ENCODE measurements at regions not wholly inside any gene's neighbourhood (a gene's known extent, or its start where the extent isn't known, plus 50 kb on each side); places are given as distances from the start of the nearest gene placed in this dataset.

DNA sequence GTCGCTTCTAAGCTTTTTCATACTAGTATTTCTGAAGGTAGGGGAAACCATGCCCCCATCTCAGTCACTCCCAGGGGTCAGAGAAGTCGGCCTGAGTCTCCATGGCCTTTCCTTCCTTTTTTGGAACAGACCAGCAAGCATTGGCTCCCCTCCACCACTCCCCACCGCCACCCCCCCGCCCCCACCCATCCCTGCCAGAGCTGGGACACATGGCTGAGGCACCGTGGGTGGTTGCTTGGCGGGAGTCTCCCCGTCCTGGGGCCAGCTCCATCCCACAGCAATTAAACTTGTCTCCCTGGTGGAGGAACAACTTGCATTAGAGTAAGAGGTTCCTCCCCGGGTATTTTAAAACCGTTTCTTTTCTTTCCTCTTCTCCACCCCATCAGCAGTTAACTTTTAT is 100.8 kb upstream of the TFPI start:
- BruUV-seq (replicated peaks): no TSS peak
- H4K5ac ChIP-seq (ENCODE audit: low read depth, low read length): no peak overlapping the region
- TF ChIP-seq CHD1 (IDR thresholded peaks at IDR 0.05; ENCODE audit: low read depth, low read length) (no peak), RCOR1 (IDR thresholded peaks at IDR 0.05; ENCODE audit: insufficient replicate concordance, low read length) (no peak), CEBPB (IDR thresholded peaks at IDR 0.05; ENCODE audit: low read depth, low read length) (no peak), FOS (IDR thresholded peaks at IDR 0.05; ENCODE audit: low read depth, low read length) (no peak), RAD21 (IDR thresholded peaks at IDR 0.05; ENCODE audit: low read length) (no peak), MAFK (IDR thresholded peaks at IDR 0.05; ENCODE audit: low read depth, low read length) (no peak), MAZ (IDR thresholded peaks at IDR 0.05; ENCODE audit: borderline replicate concordance, low read depth, low read length) (no peak), MXI1 (IDR thresholded peaks at IDR 0.05; ENCODE audit: borderline replicate concordance, low read depth, low read length) (no peak), RFX5 (IDR thresholded peaks at IDR 0.05; ENCODE audit: low read depth, low read length) (no peak), POLR2A (IDR thresholded peaks at IDR 0.05; ENCODE audit: low read depth, low read length) (no peak), BHLHE40 (IDR thresholded peaks at IDR 0.05; ENCODE audit: low read depth, low read length) (no peak)
- TF ChIP-seq, protein P1, sequence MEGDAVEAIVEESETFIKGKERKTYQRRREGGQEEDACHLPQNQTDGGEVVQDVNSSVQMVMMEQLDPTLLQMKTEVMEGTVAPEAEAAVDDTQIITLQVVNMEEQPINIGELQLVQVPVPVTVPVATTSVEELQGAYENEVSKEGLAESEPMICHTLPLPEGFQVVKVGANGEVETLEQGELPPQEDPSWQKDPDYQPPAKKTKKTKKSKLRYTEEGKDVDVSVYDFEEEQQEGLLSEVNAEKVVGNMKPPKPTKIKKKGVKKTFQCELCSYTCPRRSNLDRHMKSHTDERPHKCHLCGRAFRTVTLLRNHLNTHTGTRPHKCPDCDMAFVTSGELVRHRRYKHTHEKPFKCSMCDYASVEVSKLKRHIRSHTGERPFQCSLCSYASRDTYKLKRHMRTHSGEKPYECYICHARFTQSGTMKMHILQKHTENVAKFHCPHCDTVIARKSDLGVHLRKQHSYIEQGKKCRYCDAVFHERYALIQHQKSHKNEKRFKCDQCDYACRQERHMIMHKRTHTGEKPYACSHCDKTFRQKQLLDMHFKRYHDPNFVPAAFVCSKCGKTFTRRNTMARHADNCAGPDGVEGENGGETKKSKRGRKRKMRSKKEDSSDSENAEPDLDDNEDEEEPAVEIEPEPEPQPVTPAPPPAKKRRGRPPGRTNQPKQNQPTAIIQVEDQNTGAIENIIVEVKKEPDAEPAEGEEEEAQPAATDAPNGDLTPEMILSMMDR (conservative IDR thresholded peaks at IDR 0.05; ENCODE audit: low read depth, low read length): no peak
- TF ChIP-seq, protein P2, sequence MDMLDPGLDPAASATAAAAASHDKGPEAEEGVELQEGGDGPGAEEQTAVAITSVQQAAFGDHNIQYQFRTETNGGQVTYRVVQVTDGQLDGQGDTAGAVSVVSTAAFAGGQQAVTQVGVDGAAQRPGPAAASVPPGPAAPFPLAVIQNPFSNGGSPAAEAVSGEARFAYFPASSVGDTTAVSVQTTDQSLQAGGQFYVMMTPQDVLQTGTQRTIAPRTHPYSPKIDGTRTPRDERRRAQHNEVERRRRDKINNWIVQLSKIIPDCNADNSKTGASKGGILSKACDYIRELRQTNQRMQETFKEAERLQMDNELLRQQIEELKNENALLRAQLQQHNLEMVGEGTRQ (IDR thresholded peaks at IDR 0.05; ENCODE audit: low read depth, low read length): no peak
- TF ChIP-seq, protein P3, sequence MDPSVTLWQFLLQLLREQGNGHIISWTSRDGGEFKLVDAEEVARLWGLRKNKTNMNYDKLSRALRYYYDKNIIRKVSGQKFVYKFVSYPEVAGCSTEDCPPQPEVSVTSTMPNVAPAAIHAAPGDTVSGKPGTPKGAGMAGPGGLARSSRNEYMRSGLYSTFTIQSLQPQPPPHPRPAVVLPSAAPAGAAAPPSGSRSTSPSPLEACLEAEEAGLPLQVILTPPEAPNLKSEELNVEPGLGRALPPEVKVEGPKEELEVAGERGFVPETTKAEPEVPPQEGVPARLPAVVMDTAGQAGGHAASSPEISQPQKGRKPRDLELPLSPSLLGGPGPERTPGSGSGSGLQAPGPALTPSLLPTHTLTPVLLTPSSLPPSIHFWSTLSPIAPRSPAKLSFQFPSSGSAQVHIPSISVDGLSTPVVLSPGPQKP (IDR thresholded peaks at IDR 0.05; ENCODE audit: borderline replicate concordance, low read depth, low read length): no peak
- no peak overlapping the region for H3K18ac ChIP-seq (ENCODE audit: low read depth, low read length)
- no peak overlapping the region for H2AFZ ChIP-seq (replicated peaks; ENCODE audit: low read length, poor library complexity)
- no peak overlapping the region for H3K27ac ChIP-seq (ENCODE audit: insufficient read depth, low read length)
- no peak overlapping the region for H2BK15ac ChIP-seq (ENCODE audit: low read depth, low read length)
- ATAC-seq (ENCODE audit: low read depth) (no peak), DNase-seq (no peak)
- no peak overlapping the region for H2BK20ac ChIP-seq (ENCODE audit: low read depth, low read length)
- H4K20me1 ChIP-seq (ENCODE audit: insufficient read depth, low read length): no peaks in the 10 kb centered on the region
- no peaks in the 10 kb centered on the region for H3K4me1 ChIP-seq (ENCODE audit: control insufficient read depth, insufficient read depth, low read length)
- H3K14ac ChIP-seq (replicated peaks; ENCODE audit: low read depth, low read length): no peak overlapping the region
- no peaks in the 10 kb centered on the region for H3K9me3 ChIP-seq (ENCODE audit: control insufficient read depth, insufficient read depth, low read length)
- no peak overlapping the region for H3K4me3 ChIP-seq (ENCODE audit: insufficient read depth, low read depth, low read length)
- intact Hi-C loops (cut with micrococcal nuclease) (loop anchor here (5.0 kb wide), 2 partner anchors 187 to 857 kb away; no protein-coding TSS in a partner anchor), in situ Hi-C loops (cut with MboI; ENCODE audit: low sequenced_read_pairs) (no loop called here), dilution Hi-C loops (cut with HindIII; ENCODE audit: low sequenced_read_pairs, unreplicated experiment) (no loop called here)
- H3K56ac ChIP-seq (ENCODE audit: extremely low read depth, insufficient read depth, low read length): no peak overlapping the region
- H4K8ac ChIP-seq (ENCODE audit: low read depth in 2 of 2, low read length in 2 of 2): no peak overlapping the region
- no peak overlapping the region for H3K4ac ChIP-seq (ENCODE audit: low read depth, low read length)
- no peaks in the 10 kb centered on the region for H3K36me3 ChIP-seq (ENCODE audit: control insufficient read depth, insufficient read depth, low read length)
- no peak overlapping the region for H3K9ac ChIP-seq (ENCODE audit: low read depth, low read length)
- no peak overlapping the region for H2BK5ac ChIP-seq (ENCODE audit: low read depth, low read length, poor library complexity, severe bottlenecking)
- no peaks in the 10 kb centered on the region for H3K27me3 ChIP-seq (ENCODE audit: control insufficient read depth, insufficient read depth, low read length)
- no peak overlapping the region for H2AK5ac ChIP-seq (ENCODE audit: low read depth, low read length)
- WGBS, 2 experiments (ENCODE audit: extremely low coverage in 2 of 2, insufficient read length in 1 of 2): no CpG with 5 or more reads among the region's 9 CpGs
- no peak overlapping the region for H2AK9ac ChIP-seq (replicated peaks; ENCODE audit: low read depth, low read length, poor library complexity)
- H2BK120ac ChIP-seq (ENCODE audit: low read depth, low read length): no peak overlapping the region
- POLR2A ChIA-PET (ENCODE audit: unreplicated experiment): interaction anchor here (0.6 kb wide), 1 partner anchor 1632 kb away, joined by 3 read pairs; no protein-coding TSS in a partner anchor
- CTCF ChIA-PET: no interaction called here
- H3K4me2 ChIP-seq (ENCODE audit: low read depth, low read length): no peak overlapping the region
- H3K9me1 ChIP-seq (ENCODE audit: insufficient read depth, low read length): no peaks in the 10 kb centered on the region
- no peak overlapping the region for H4K91ac ChIP-seq (ENCODE audit: insufficient read depth, low read depth, low read length)
- H3K23ac ChIP-seq (ENCODE audit: low read depth, low read length): no peak overlapping the region
- H3K79me1 ChIP-seq (ENCODE audit: low read depth in 1 of 2, low read length in 2 of 2): no peaks in the 10 kb centered on the region
